HCT116 (cell line): ENCODE measurements at regions not wholly inside any gene's neighbourhood (a gene's known extent, or its start where the extent isn't known, plus 50 kb on each side); places are given as distances from the start of the nearest gene placed in this dataset.
A peak's percentile ranks its signal among the peaks of the same experiment; 100 is the strongest.

Experiments used
- CEBPB ChIP-seq: IDR thresholded peaks from 2 replicates; pipeline ENCODE4 v1.6.1; 2012; ENCODE audit warnings: low read depth
- CTCF ChIP-seq, 3 experiments: fragments of 200-600 bp in 1 of 3; sonication (generic) in 1 of 3; IDR thresholded peaks in 2 of 3; conservative IDR thresholded peaks in 1 of 3; 2 replicates each; pipeline ENCODE4 v1.5.1; 2012 to 2017; ENCODE audit warnings: low read depth in 2 of 3, low read length in 2 of 3, antibody characterized with exemption in 1 of 3, borderline replicate concordance in 1 of 3, control low read depth in 1 of 3, mild to moderate bottlenecking in 1 of 3, mixed read lengths in 1 of 3, mixed run types in 1 of 3, moderate library complexity in 1 of 3; ENCODE audit not compliant: insufficient read depth in 1 of 3
- EGR1 ChIP-seq: IDR thresholded peaks from 2 replicates; pipeline ENCODE4 v1.6.1; 2012; ENCODE audit warnings: low read depth
- EZH2 ChIP-seq: fragments of 200-600 bp; sonication (generic); IDR thresholded peaks from 2 replicates; pipeline ENCODE4 v1.6.1; 2017; ENCODE audit warnings: antibody characterized with exemption, mixed run types
- FOSL1 ChIP-seq: IDR thresholded peaks from 2 replicates; pipeline ENCODE4 v1.6.1; 2012; ENCODE audit warnings: low read depth
- JUND ChIP-seq: IDR thresholded peaks from 2 replicates; pipeline ENCODE4 v1.6.1; 2012
- POLR2AphosphoS5 ChIP-seq: IDR thresholded peaks from 2 replicates; pipeline ENCODE4 v1.6.1; 2011; ENCODE audit warnings: mild to moderate bottlenecking, low read depth, low read length, moderate library complexity
- SIN3A ChIP-seq: IDR thresholded peaks from 2 replicates; pipeline ENCODE4 v1.6.1; 2012; ENCODE audit warnings: low read depth
- SRF ChIP-seq: IDR thresholded peaks from 2 replicates; pipeline ENCODE4 v1.6.1; 2012; ENCODE audit warnings: low read depth
- TCF7L2 ChIP-seq: IDR thresholded peaks from 2 replicates; pipeline ENCODE4 v1.7.0; 2011; ENCODE audit warnings: borderline replicate concordance, inconsistent platforms; ENCODE audit not compliant: insufficient read depth, insufficient read length; ENCODE audit errors: extremely low read depth
- ZBTB33 ChIP-seq: IDR thresholded peaks from 2 replicates; pipeline ENCODE4 v1.6.1; 2011; ENCODE audit warnings: mild to moderate bottlenecking, low read length, moderate library complexity; ENCODE audit not compliant: insufficient replicate concordance; ENCODE audit errors: extremely low read depth
- ZFX ChIP-seq: fragments of 450-650 bp; IDR thresholded peaks from 2 replicates; pipeline ENCODE4 v1.6.1; 2017
- ZNF274 ChIP-seq: fragments of 200-500 bp; sonication (Bioruptor generic); IDR thresholded peaks from 2 replicates; pipeline ENCODE4 v1.6.1; 2014; ENCODE audit warnings: mild to moderate bottlenecking, low read depth, low read length, inconsistent platforms

- TF ChIP-seq CTCF (IDR thresholded peaks at IDR 0.05 in 2 of 3, conservative IDR thresholded peaks at IDR 0.05 in 1 of 3; ENCODE audit: borderline replicate concordance in 1 of 3, insufficient read depth in 1 of 3, low read depth in 2 of 3, low read length in 2 of 3) (no peak), EZH2 (no peak), CEBPB (peak; percentile 64), SIN3A (peak; percentile 79; the same call in 1 of the 2 replicates), ZNF274 (no peak), ZFX (no peak), FOSL1 (peak; percentile 39; the same call in 1 of the 2 replicates), POLR2AphosphoS5 (no peak; the same call in 1 of the 2 replicates), SRF (peak; percentile 25; the same call in 1 of the 2 replicates), ZBTB33 (no peak), JUND (peak; percentile 71), EGR1 (peak; percentile 30; the same call in 1 of the 2 replicates), TCF7L2 (peak; percentile 99)
These were observed 71.3 kb downstream of the PHLDA1 start (continued) for GRCh38 chr12:75960086-75960910.
